Fibroblast of pulmonary artery (primary cell): ENCODE measurements at regions not wholly inside any gene's neighbourhood (a gene's known extent, or its start where the extent isn't known, plus 50 kb on each side); places are given as distances from the start of the nearest gene placed in this dataset.

Source experiments
- DNase-seq: peaks from one replicate; pipeline ENCODE4 v3.0.0-alpha.2; 2010; ENCODE audit warnings: low read depth
- H3K4me3 ChIP-seq: replicated peaks from 2 replicates; pipeline ENCODE4 v1.5.1; 2011; ENCODE audit warnings: low read depth, mild to moderate bottlenecking, control low read depth, low read length, moderate library complexity
- TF ChIP-seq, protein P1 (sequence below): IDR thresholded peaks from 2 replicates; pipeline ENCODE4 v1.5.1; 2011; ENCODE audit warnings: mild to moderate bottlenecking, control low read depth, low read length, inconsistent platforms; ENCODE audit errors: missing control alignments

DNA sequence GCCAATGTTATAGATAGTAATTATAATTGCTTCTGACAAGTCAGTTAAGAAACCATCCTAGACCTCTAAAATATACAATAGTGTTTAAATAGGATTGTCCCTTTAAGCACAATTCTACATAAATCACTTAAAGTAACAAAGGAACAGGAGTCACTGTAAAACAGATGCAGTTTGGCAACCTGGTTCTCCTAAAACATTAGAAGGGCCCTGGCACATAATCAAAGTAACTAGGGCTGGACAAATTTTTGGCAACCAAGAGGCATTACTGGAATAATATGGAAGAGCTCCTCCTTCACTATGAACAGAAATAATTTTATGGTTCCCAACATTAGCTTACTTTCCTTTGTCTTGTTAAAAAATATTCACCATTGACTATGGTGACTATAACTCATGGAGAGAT is 75.0 kb upstream of the CCDC160 start:
- H3K4me3 ChIP-seq: no peak overlapping the region
- DNase-seq: no peak
- TF ChIP-seq, protein P1, sequence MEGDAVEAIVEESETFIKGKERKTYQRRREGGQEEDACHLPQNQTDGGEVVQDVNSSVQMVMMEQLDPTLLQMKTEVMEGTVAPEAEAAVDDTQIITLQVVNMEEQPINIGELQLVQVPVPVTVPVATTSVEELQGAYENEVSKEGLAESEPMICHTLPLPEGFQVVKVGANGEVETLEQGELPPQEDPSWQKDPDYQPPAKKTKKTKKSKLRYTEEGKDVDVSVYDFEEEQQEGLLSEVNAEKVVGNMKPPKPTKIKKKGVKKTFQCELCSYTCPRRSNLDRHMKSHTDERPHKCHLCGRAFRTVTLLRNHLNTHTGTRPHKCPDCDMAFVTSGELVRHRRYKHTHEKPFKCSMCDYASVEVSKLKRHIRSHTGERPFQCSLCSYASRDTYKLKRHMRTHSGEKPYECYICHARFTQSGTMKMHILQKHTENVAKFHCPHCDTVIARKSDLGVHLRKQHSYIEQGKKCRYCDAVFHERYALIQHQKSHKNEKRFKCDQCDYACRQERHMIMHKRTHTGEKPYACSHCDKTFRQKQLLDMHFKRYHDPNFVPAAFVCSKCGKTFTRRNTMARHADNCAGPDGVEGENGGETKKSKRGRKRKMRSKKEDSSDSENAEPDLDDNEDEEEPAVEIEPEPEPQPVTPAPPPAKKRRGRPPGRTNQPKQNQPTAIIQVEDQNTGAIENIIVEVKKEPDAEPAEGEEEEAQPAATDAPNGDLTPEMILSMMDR: no peak

DNA sequence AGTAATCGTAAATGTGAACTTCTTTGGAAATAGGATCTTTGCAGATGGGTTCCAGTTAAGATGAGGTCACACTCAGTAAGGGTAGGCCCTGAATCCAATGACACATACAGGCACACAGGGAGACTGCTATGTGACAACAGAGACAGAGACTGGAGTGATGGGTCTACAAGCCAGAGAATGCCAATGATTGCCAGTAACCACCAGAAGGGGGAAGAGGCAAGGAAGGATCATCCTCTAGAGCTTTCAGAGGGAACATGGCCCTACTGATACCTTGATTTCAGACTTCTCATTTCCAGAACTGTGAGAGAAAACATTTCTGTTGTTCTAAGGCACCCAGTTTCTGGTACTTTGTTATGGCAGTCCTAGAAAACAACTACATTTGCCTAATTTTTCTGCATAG is 73.1 kb upstream of the CCDC160 start:
- no peak for DNase-seq
- no peak overlapping the region for H3K4me3 ChIP-seq
- TF ChIP-seq, protein P1: no peak

DNA sequence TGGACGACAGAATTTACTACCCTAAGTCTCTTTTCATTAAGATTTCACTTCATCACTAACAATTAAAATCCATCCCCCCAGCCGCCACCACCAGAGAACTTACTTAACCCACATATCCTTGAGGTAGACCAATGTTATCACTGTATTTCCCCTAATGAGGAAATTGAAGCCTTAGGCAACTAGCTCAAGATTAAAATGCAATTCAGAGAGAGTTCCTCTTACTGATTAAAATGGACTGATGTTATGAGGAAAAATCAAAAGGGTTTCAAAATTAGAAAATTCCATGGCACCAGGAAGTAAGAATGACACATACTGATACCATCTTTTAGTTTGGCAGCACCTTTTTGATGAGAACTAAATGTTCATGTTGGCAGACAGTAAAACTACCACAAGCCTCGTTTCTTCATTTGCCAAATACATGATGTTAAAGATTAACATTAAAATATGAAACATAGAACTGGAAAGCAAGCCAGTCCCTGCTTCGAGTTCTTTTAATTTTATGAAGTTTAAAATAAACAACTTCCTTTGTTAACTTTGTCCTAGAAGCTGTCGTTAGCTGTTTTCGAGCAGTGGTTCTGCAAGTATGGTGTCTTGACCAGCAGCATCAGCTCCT is 69.3 kb upstream of the CCDC160 start:
- no peak overlapping the region for H3K4me3 ChIP-seq
- no peak for DNase-seq
- TF ChIP-seq, protein P1: no peak

DNA sequence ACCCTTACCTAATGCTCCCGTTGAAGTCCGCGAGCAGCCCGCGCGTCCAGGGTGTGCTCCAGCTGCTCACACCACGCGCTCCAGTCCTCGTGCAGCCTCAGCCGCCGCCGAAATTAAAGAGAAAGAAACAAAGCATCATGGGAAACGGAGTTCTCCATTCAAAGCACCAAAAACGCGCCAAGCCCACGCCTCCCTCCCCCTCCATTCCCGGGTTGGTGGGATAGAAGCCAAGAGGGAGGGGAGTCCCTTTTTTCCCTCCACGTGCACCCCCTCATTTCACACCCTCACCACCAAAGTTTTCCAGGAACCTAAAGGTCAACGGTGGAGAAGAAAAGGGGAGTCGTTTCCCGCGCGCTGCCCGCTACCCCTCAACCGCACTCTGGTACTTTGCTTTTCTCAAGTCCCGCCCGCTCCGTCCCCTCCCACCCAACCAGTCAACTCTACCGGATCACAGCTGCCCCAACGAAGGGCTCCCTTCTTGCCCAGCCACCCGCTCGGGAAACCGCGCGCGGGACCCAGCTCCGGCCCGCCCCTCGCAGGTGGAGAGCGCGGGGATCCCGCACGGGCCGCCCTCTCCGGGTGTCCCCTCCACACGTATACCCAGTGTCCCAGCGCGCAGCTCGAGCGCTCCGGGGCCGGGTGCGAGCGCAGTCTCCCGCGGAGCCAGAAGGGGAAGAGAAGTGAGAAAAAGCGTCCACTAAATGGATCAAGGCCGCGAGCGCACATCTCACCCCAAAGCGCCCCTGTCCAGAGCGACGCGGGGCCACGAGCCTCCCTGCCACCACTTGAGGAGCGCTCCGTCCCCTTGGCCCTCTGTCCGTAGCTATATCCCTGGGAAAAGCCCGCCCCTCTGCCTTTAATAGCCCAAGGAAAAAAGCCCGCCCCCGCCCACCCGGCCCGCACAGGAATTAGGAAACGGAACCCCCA is 65.1 kb upstream of the CCDC160 start:
- peak overlapping the region; percentile 41 for H3K4me3 ChIP-seq
- TF ChIP-seq, protein P1: no peak
- DNase-seq: peak; percentile 7

DNA sequence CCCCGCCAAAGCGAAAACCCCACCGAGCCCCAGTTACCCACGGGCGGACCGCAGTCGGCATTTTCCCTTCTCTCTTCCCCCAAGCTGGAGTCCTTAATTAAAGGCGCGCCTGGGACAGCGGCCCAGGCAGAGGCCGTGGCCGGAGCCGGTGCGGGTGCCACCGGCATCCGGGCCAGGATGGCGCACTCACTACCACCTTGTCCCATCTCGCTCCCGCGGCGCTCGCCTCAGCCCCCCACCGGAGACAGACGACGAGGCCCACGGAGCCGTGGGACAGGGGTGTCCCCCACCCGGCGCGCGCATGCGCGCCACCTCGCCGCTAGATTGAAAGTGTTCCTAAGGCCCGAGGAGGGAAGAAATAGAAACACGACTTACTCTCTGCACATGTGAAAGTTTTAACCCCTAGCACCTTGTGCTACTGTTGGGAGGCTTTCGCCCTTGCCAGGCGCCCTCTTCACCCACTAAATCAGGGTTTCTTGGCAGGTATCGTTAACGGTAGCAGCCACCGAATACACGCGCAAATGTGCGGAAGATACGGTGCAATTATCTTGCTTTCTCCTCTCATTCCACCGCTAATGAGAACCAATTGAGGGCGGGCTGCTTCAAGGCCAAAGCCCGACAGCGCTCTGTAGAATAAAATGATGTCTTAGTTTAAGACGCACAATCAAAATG is 64.3 kb upstream of the CCDC160 start:
- no peak for DNase-seq
- H3K4me3 ChIP-seq: peak overlapping the region; percentile 41
- TF ChIP-seq, protein P1: no peak

DNA sequence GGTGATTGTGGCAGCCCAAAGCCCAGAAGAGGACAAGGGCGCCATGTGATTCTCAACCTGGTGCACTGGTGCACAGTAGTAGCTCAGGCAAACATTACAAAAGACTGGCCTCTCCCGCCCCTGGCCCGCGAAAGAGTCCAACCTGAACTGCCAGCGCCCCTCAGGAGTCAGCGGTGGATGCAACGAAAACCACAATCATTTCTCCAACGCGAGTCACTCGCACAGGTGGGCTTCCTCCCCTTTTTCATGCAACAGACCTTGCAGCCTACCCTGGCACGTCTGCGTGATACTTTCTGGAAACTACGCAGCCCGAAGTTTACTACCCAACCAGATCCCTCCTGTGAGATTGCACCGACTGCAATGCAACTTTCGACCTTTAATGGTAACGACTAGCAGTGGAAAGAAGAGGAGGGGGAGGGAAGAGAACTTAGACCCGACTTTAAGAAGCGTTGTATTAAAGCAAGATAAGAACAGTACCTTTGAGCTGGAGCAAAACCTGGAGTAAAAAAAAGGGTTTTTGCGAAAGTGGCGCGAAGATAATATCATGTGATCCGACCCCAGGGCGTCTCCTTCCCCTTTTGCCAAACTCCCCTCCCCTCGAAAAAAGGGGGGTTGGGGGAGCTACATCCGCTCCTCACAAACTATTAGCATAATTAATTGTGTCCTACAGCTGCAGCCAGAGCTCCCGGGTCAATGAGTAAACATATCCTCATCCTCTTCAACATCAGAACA is 63.3 kb upstream of the CCDC160 start:
- TF ChIP-seq, protein P1: no peak
- DNase-seq: no peak
- no peak overlapping the region for H3K4me3 ChIP-seq
